IMR-90 (cell line): ENCODE measurements at regions not wholly inside any gene's neighbourhood (a gene's known extent, or its start where the extent isn't known, plus 50 kb on each side); places are given as distances from the start of the nearest gene placed in this dataset.

Experiments used
- CEBPB ChIP-seq: IDR thresholded peaks from 2 replicates; pipeline ENCODE4 v1.6.1; 2012; ENCODE audit warnings: low read depth, low read length, improper control_type of control experiment
- CHD1 ChIP-seq: IDR thresholded peaks from 2 replicates; pipeline ENCODE4 v1.6.1; 2012; ENCODE audit warnings: low read depth, low read length, improper control_type of control experiment
- CTCF ChIP-seq: conservative IDR thresholded peaks from 2 replicates; pipeline ENCODE4 v1.5.1; 2012; ENCODE audit warnings: mild to moderate bottlenecking, low read depth, low read length, improper control_type of control experiment
- MXI1 ChIP-seq: IDR thresholded peaks from 2 replicates; pipeline ENCODE4 v1.6.1; 2012; ENCODE audit warnings: low read depth, mild to moderate bottlenecking, low read length, moderate library complexity, borderline replicate concordance
- POLR2A ChIP-seq: IDR thresholded peaks from 2 replicates; pipeline ENCODE4 v1.6.1; 2012; ENCODE audit warnings: mild to moderate bottlenecking, low read depth, low read length
- RAD21 ChIP-seq: IDR thresholded peaks from 2 replicates; pipeline ENCODE4 v1.6.1; 2012; ENCODE audit warnings: low read length, improper control_type of control experiment
- USF2 ChIP-seq: fragments of 150-350 bp; IDR thresholded peaks from 2 replicates; pipeline ENCODE4 v1.6.1; 2017; ENCODE audit warnings: mild to moderate bottlenecking, antibody characterized with exemption, low read length, low read depth

- TF ChIP-seq CTCF: no peak
- TF ChIP-seq POLR2A: no peak
- TF ChIP-seq CEBPB: no peak
- TF ChIP-seq USF2: no peak
- TF ChIP-seq RAD21: no peak
- no peak for TF ChIP-seq CHD1
- TF ChIP-seq MXI1: no peak
Measured at GRCh38 chr3:95354489-95354888, 1291.6 kb downstream of the NSUN3 start.
